Stimulated activated naive CD8-positive, alpha-beta T cell treated with anti-CD3 and anti-CD28 coated beads, Interleukin-15, Interleukin-2, amounts not matched to agents 100 ng/mL and 50 ng/mL, for 24 hours (primary cell): ENCODE measurements at regions not wholly inside any gene's neighbourhood (a gene's known extent, or its start where the extent isn't known, plus 50 kb on each side); places are given as distances from the start of the nearest gene placed in this dataset.

Experiments
- H3K27ac Mint-ChIP-seq: one replicate; pipeline ENCODE4 v1.8.0; 2021; ENCODE audit warnings: mild to moderate bottlenecking, mixed read lengths
- H3K27me3 Mint-ChIP-seq: one replicate; pipeline ENCODE4 v1.8.0; 2021; ENCODE audit warnings: mixed read lengths
- H3K36me3 Mint-ChIP-seq: one replicate; pipeline ENCODE4 v1.8.0; 2021; ENCODE audit warnings: low read depth, mixed read lengths
- H3K4me1 Mint-ChIP-seq: one replicate; pipeline ENCODE4 v1.8.0; 2021; ENCODE audit warnings: low read depth, mixed read lengths
- H3K4me3 Mint-ChIP-seq: one replicate; pipeline ENCODE4 v1.8.0; 2021; ENCODE audit warnings: mild to moderate bottlenecking, mixed read lengths
- H3K9me3 Mint-ChIP-seq: one replicate; pipeline ENCODE4 v1.8.0; 2021; ENCODE audit warnings: mixed read lengths

GRCh38 chr14:41986083-41986645 is 379.5 kb downstream of the LRFN5 start:
- no peak overlapping the region for H3K4me3 Mint-ChIP-seq
- no peaks in the 10 kb centered on the region for H3K36me3 Mint-ChIP-seq
- H3K4me1 Mint-ChIP-seq: no peaks in the 10 kb centered on the region
- no peak overlapping the region for H3K27ac Mint-ChIP-seq
- no peaks in the 10 kb centered on the region for H3K27me3 Mint-ChIP-seq
- peaks cover 2% of the 10 kb centered on the region for H3K9me3 Mint-ChIP-seq

DNA sequence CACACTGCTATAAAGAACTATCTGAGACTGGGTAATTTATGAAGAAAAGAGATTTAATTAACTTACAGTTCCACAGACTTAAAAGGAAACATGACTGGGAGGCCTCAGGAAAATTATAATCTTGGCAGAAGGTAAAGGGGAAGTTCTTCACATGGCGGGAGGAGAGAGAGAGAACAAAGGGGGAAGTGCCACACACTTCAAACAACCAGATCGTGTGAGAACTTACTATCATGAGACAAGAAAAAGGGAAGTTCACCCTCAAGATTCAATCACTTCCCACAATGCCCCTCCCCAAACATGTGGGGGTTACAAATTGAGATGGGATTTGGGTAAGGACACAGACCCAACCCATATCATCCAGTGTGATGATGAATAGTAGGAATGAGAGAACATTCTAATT is 366.5 kb downstream of the LRFN5 start:
- H3K4me3 Mint-ChIP-seq: no peak overlapping the region
- H3K9me3 Mint-ChIP-seq: peaks cover 17% of the 10 kb centered on the region
- H3K27me3 Mint-ChIP-seq: no peaks in the 10 kb centered on the region
- H3K36me3 Mint-ChIP-seq: no peaks in the 10 kb centered on the region
- no peaks in the 10 kb centered on the region for H3K4me1 Mint-ChIP-seq
- no peak overlapping the region for H3K27ac Mint-ChIP-seq

GRCh38 chr14:41972531-41972930 is 365.9 kb downstream of the LRFN5 start:
- H3K9me3 Mint-ChIP-seq: peaks cover 17% of the 10 kb centered on the region
- H3K4me3 Mint-ChIP-seq: no peak overlapping the region
- H3K4me1 Mint-ChIP-seq: no peaks in the 10 kb centered on the region
- H3K36me3 Mint-ChIP-seq: no peaks in the 10 kb centered on the region
- no peak overlapping the region for H3K27ac Mint-ChIP-seq
- H3K27me3 Mint-ChIP-seq: no peaks in the 10 kb centered on the region

DNA sequence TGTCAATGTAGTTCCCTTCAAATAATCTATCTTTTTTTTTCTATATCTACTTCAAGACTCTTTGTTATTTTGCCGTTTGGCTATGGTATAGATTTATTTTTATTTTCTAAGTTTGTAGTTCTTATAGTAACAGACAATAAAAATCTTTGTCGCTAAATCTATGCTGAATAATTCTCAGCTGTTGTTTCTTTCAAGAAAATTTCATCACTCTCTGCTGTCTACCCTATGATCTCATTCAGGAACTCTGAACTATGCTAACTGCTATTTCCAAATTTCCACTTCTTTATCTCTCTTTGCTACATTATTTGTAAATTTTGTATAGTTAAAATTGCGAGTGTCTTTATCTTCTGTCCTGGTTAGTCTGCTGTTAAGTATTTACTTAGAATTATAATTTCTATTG is 353.6 kb downstream of the LRFN5 start:
- no peaks in the 10 kb centered on the region for H3K27me3 Mint-ChIP-seq
- H3K36me3 Mint-ChIP-seq: no peaks in the 10 kb centered on the region
- H3K9me3 Mint-ChIP-seq: peaks cover 4% of the 10 kb centered on the region
- H3K27ac Mint-ChIP-seq: no peak overlapping the region
- H3K4me3 Mint-ChIP-seq: no peak overlapping the region
- H3K4me1 Mint-ChIP-seq: no peaks in the 10 kb centered on the region

- Mint-ChIP-seq H3K4me1 (no peaks in the 10 kb centered on the region), H3K4me3 (no peak overlapping the region), H3K27ac (no peak overlapping the region), H3K36me3 (no peaks in the 10 kb centered on the region), H3K27me3 (no peaks in the 10 kb centered on the region), H3K9me3 (peaks cover 4% of the 10 kb centered on the region)
Observed at GRCh38 chr14:41957459-41957858, 350.8 kb downstream of the LRFN5 start.
